SHP77 (cell line): ENCODE measurements at regions not wholly inside any gene's neighbourhood (a gene's known extent, or its start where the extent isn't known, plus 50 kb on each side); places are given as distances from the start of the nearest gene placed in this dataset.

Experiments
- DNase-seq, 2 experiments: peaks; one replicate each; lab custom pipeline; 2025; lab: John Stamatoyannopoulos, UW

GRCh38 chr12:93043192-93043876, 114.2 kb upstream of the EEA1 start:
- no peak for DNase-seq

DNA sequence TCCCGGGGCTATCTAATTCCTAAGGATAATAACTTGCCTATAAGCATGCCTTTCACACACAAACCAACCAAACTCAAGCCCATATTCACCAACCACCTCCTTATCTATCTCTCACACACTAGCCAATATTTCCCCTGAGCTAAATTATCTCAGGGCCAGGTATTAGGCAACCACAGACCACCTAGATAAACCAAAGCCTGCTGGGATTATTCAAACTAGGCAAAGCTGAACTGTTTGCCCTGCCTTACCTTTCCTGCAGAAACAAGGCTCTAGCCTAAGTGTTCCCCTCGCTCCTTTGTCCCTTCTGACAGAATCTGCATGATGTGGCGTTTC, 114.7 kb upstream of the EEA1 start:
- no peak for DNase-seq

DNA sequence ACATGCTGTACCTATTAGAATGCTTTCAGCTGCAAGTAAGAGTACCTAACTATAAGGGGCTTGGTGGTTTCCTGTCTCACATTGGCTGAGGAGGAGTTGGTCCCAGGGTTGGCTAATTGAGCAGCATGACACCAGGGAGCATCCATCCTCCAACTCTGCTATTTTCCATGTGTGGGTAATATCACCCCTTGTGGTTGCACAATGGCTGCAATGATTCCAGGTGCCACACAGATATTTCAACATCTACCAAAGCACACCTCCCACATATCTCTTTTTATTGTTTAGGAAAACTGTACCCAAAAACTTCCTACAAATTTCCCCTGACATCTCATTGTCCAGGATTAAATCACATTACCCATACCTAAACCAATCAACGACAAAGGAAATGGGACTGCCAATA, 118.0 kb upstream of the EEA1 start:
- DNase-seq, result no peak

- DNase-seq, result no peak
These were observed 119.6 kb upstream of the EEA1 start for GRCh38 chr12:93048656-93049055.

DNA sequence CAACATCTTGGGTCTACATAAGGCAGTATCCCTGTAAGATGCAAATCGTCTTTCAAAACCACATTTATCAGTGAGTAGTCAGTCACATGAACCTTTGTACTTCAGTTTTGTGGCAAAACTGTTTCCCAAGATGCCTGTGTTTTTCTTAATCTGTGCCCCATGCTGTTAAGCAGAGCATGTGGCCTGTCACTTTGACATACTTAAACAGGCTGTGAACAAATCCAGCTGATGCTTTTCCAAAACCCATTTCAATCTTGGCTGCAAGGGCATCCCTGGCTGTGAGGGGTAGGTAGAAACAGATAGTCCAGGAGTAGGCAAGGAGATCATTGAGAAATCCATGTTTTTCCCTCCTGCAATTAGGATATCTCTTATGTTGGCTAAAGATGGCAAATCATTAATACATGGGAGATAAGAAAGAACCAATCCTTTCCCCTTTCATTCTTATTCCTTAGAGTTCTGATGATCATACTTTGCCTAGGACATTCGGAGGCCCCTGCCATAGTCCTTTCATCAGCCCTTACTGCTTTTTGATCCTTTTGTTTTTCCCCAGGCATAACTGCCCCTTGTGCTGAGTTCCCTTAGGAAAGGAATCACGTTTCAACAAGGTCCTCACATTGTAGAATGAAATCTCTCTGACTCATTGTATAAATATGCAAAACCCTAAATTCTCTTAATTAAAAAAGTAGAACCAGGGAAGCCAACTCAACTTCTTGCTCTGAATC, 121.1 kb upstream of the EEA1 start:
- DNase-seq, result no peak

DNA sequence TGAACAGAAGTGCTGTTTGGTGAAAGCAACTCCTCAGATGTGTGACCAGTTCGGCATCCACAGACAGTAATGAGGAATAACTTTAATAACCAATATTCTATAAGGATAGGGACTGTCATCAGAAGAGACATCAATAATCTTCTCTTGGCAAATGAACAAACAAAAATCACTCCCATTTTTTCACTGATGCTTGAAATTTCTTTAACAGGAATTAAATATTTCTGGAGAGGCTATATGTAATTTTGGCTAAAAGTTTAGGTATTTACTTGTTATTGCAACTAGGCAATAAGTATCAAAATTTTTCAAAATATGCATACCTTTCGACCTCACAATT, 121.6 kb upstream of the EEA1 start:
- DNase-seq, result no peak

GRCh38 chr12:93054021-93054420, 124.9 kb upstream of the EEA1 start:
- no peak for DNase-seq

DNA sequence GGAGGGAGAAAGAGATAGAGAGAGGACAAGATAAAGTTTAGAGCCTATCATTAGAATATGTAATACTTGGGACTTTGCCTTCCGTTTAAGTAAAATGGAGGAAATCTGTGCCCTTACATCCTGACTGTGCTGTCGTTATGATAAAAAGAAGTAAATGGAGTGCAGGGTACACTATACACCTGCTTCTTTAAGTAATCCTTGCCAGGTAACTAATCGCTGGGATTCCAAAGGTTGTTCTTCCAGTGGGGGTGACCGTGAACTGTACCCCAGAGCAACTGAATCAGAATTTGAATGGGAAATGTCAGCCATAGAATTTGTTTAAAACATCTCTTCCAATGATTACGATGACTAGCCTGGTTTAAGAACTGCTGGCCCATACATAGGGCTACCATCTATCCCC, 126.1 kb upstream of the EEA1 start:
- DNase-seq, result no peak

DNA sequence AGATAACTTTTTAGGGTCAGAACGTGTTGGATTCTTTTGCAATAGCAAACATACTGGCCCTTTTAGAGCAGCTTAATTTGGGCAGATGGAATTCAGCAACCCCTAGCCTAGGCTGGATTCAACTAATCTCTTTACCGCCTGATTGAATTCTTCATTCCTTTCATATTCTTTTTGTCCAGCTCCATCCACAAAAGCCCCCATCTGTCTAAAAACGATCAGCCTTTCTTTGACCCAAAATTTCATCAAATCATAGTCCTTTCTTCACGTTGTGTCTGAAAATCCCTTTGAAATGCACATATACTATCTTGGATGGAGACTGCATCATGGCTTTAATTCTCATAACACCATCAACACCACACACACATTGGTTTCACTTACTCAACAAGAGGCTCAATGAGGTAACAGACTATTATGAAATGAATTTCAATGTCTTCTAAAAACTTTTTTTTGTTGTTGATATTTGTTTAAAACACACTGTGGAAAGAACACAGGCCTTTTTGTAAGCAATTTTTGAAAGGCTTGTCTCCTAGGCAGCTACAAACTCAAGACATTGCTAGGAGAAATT, 128.0 kb upstream of the EEA1 start:
- DNase-seq, result no peak

DNA sequence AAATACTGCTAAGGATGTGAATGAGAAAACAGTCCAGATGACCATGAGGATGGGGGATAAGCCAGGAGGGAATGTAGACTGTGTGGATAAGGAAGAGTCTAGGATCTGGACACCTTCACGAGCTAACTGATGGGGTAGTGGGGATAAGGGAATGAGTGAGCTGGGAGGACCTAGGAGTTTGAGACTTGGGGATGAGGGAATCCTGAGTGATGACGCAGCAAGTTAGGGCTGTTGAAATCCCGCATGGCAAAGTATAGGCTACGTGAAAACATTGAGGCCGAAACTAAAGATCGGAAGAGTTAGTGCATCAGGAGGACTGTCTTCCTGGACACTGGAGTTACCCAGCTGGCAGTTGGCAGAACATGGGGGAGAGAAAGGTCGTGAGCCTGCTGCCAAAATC, 129.2 kb upstream of the EEA1 start:
- DNase-seq, result no peak

DNA sequence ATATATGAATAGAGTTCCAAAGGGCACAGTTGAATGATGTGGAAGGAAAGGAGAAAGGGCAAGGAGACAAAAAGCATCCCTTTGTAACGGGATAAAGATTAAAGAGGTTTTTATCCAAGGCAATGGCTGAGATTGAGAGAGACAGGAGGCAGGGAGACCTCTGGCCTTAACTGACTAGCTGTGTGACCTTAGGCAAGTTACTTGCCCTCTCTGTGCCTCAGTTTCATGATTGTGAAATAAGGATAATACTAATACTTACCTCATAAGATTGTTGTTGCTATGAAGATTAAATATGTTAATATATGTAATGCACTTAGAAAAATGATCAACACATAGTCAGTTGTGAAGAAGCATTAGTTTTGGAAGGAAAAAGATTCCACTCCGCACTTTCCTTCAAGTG, 130.2 kb upstream of the EEA1 start:
- no peak for DNase-seq

GRCh38 chr12:93059925-93060665, 131.0 kb upstream of the EEA1 start:
- no peak for DNase-seq

DNA sequence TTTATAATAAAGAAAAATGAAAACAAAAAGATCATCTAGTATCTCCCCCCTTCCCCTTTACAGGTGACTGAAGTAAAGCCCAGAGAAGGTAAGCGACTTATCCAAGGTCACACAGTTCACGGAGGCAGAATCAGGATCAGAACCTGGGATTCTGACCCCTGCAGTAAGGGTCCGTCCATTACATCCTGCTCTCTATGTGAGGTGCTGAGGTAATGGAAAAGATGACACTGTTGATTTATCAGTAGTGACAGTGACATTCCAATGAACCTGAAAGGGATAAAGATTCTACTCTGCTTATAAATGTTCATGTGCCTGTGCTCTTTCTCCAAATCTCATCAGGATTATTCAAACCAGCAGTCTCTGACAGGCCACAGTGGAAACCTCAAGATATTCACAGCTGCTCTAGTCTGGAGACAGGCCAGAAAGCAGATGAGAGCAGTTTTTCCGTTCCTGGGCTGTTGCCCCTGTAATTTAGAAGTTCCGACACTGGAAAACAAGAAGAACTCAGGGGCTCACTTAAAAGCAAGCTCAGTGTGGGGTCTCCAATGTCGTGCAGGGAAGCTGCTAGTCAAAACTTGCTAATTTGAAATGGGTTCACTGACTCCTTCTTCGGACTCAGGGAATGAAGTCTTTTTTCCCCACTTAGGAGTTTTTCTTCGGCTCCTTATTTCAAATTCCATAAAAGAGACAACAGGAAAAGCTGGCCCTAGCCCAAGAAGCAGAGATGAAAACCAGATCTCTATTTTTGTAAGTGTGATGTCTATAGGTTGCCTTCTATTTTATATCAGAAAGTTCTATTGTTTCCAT, 131.8 kb upstream of the EEA1 start:
- DNase-seq, result no peak

GRCh38 chr12:93061473-93062419, 132.7 kb upstream of the EEA1 start:
- DNase-seq, result no peak

DNA sequence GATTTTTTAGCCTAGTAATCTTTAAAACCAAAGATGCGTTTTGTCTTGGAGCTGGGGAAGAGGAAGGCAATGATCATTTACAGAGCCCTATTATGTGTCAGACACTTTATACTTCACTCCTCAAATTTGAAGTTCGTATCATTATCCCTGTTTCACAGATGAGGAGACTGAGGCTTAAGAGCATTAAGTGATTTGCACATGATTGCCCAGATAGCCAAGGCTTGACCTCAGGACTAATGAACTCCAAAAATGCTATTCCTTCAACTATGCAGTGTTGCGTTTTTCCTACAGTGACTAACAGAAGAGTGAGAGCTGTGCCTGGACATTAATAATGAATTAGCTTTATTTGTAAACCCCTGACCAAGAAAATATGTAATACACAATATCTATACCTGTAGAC, 136.8 kb upstream of the EEA1 start:
- DNase-seq, result no peak

DNA sequence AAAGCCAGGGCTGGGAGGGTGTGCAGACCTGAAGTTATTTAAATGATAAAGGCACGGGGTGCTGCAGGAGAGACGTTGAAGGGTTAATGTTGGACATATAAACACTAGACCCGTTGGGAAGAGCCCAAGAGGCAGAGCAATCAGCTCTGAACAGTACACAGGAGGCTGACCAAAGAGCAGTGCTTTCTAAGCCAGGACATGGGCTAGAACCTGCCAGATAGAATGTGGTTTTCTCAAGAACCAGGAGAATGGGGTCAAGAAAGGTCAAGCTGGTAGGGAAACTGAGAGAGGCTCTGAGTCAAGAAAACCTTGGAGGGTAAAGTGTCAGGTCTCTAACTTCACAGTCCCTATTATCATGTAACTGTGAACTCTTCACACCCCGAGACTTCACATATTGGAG, 143.2 kb upstream of the EEA1 start:
- no peak for DNase-seq

DNA sequence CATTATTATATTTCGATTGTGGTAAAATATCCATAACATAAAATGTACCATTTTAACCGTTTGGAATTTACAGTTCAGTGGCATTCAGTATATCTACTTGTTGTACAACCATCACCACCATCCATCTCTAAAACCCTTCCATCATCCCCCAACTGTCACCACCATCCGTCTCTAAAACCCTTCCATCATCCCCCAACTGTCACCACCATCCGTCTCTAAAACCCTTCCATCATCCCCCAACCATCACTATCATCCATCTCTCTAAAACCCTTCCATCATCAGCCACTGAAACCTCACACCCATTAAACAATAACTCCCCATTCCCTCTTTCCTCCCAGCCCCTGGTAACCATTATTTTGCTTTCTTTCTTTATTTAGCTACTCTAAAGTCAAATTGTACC, 144.2 kb upstream of the EEA1 start:
- DNase-seq, result no peak

DNA sequence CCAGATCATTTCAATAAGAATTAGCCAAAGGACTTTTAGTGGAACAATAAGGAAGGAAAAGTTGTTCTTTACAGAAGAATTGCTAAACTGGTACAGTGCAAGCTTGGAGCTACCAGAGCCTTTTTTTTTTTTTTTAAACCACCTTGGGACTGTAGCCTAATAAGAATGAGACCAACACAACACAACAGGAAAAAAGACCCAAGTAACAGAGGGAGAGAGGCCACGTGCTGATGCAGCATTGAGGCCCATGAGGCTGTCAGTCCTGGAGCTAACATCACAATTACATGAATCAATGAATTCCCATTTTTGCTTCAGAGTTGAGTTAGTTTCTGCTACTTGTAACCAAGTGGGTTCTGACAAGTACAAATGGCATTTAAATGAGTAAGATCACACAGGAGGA, 149.0 kb upstream of the EEA1 start:
- DNase-seq, result no peak

DNA sequence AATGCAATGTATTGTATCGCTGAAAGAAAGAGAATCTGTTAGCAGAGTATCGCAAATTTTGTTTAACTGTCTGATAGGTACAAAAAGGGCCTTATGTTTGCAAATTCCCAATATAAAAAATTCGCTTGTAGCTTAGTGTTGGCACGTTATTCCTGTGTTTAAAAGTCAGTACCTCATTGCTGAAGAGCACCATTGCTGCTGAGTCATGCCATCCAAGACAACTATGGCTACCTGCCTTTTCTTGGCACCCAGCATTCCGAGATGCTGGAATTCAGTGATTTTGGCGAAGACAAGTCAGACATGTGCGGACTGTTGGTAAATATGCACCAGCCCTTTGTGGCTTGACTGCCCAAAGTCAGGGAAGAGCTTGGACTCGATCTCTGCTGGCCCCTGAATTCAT, 149.5 kb upstream of the EEA1 start:
- DNase-seq, result no peak

- no peak for DNase-seq
These were observed 150.2 kb upstream of the EEA1 start for GRCh38 chr12:93079271-93079670.

- no peak for DNase-seq
These were observed 150.9 kb upstream of the EEA1 start for GRCh38 chr12:93079976-93080375.
